Osteoblast (primary cell): ENCODE measurements at regions not wholly inside any gene's neighbourhood (a gene's known extent, or its start where the extent isn't known, plus 50 kb on each side); places are given as distances from the start of the nearest gene placed in this dataset.

Source experiments
- DNase-seq: peaks from one replicate; pipeline ENCODE4 v3.0.0; 2011; ENCODE audit warnings: low spot score, mixed read lengths; ENCODE audit not compliant: insufficient read length; ENCODE audit errors: missing footprints
- H2AFZ ChIP-seq: 2 replicates; pipeline ENCODE4 v1.6.0; 2011; ENCODE audit warnings: mild to moderate bottlenecking, low read length
- H3K27ac ChIP-seq: 2 replicates; pipeline ENCODE4 v1.5.1; 2011; ENCODE audit warnings: mild to moderate bottlenecking, low read depth, low read length, moderate library complexity
- H3K27me3 ChIP-seq: 2 replicates; pipeline ENCODE4 v1.6.0; 2012; ENCODE audit warnings: mild to moderate bottlenecking, control low read depth, inconsistent platforms, low read length, moderate library complexity; ENCODE audit not compliant: insufficient read depth
- H3K36me3 ChIP-seq: 2 replicates; pipeline ENCODE4 v1.5.1; 2011; ENCODE audit warnings: mild to moderate bottlenecking, low read length, control low read depth, moderate library complexity; ENCODE audit not compliant: insufficient read depth
- H3K4me1 ChIP-seq: 2 replicates; pipeline ENCODE4 v1.5.1; 2011; ENCODE audit warnings: mild to moderate bottlenecking, low read length, control low read depth, moderate library complexity; ENCODE audit not compliant: insufficient read depth
- H3K4me2 ChIP-seq: 2 replicates; pipeline ENCODE4 v1.6.0; 2011; ENCODE audit warnings: mild to moderate bottlenecking, low read length; ENCODE audit not compliant: insufficient read depth
- H3K4me3 ChIP-seq: fragments of 200-600 bp; sonication (generic); 3 replicates; pipeline ENCODE4 v1.5.1; 2012; ENCODE audit warnings: mild to moderate bottlenecking, low read length, inconsistent platforms; ENCODE audit not compliant: insufficient read depth
- H3K79me2 ChIP-seq: 2 replicates; pipeline ENCODE4 v1.6.0; 2012; ENCODE audit warnings: mild to moderate bottlenecking, low read length, control low read depth, inconsistent platforms; ENCODE audit not compliant: insufficient read depth
- H3K9me3 ChIP-seq: 2 replicates; pipeline ENCODE4 v1.5.1; 2011; ENCODE audit warnings: low read depth, low read length, control low read depth
- H4K20me1 ChIP-seq: 2 replicates; pipeline ENCODE4 v1.6.0; 2012; ENCODE audit warnings: mild to moderate bottlenecking, low read length, control low read depth; ENCODE audit not compliant: insufficient read depth
- TF ChIP-seq, protein P1 (sequence below): IDR thresholded peaks from 2 replicates; pipeline ENCODE4 v1.5.1; 2011; ENCODE audit warnings: mild to moderate bottlenecking, low read depth, low read length, moderate library complexity; ENCODE audit errors: extremely low read depth

DNA sequence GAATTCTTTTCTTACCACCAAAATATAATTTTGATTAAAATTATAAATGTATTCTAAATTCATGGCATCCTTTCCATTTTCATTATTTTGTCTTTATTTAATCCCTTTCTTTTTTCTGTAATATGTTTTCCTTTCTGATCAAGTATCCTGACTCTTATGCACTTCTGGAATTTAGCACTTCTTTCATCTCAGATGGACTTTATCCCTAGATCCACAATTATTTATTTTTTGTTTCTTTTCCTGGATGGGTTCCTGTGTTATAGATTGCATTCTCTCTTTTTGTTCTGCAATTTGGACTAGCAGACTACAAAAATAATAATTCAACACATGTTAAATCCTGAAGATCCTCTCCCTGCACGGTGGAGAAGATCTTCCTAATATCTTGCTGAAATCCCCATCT lies 76.9 kb upstream of the CDIN1 start:
- H3K79me2 ChIP-seq: no peaks in the 10 kb centered on the region
- peaks cover 8% of the 10 kb centered on the region for H3K4me1 ChIP-seq
- no peaks in the 10 kb centered on the region for H3K27me3 ChIP-seq
- TF ChIP-seq, protein P1, sequence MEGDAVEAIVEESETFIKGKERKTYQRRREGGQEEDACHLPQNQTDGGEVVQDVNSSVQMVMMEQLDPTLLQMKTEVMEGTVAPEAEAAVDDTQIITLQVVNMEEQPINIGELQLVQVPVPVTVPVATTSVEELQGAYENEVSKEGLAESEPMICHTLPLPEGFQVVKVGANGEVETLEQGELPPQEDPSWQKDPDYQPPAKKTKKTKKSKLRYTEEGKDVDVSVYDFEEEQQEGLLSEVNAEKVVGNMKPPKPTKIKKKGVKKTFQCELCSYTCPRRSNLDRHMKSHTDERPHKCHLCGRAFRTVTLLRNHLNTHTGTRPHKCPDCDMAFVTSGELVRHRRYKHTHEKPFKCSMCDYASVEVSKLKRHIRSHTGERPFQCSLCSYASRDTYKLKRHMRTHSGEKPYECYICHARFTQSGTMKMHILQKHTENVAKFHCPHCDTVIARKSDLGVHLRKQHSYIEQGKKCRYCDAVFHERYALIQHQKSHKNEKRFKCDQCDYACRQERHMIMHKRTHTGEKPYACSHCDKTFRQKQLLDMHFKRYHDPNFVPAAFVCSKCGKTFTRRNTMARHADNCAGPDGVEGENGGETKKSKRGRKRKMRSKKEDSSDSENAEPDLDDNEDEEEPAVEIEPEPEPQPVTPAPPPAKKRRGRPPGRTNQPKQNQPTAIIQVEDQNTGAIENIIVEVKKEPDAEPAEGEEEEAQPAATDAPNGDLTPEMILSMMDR: no peak
- H3K4me2 ChIP-seq: no peak overlapping the region
- DNase-seq: no peak
- H3K36me3 ChIP-seq: no peaks in the 10 kb centered on the region
- H4K20me1 ChIP-seq: no peaks in the 10 kb centered on the region
- H3K27ac ChIP-seq: no peak overlapping the region
- H3K9me3 ChIP-seq: no peaks in the 10 kb centered on the region
- peak overlapping the region; percentile 12 for H2AFZ ChIP-seq
- no peak overlapping the region for H3K4me3 ChIP-seq

GRCh38 chr15:36506733-36507356 lies 72.6 kb upstream of the CDIN1 start:
- TF ChIP-seq, protein P1: no peak

GRCh38 chr15:36507458-36507857 lies 72.0 kb upstream of the CDIN1 start:
- TF ChIP-seq, protein P1: no peak
- Histone ChIP-seq H4K20me1 (no peaks in the 10 kb centered on the region), H3K4me1 (no peaks in the 10 kb centered on the region), H3K4me2 (no peak overlapping the region), H3K4me3 (no peak overlapping the region), H3K9me3 (no peaks in the 10 kb centered on the region), H3K27ac (no peak overlapping the region), H3K36me3 (no peaks in the 10 kb centered on the region), H3K27me3 (peaks cover under 1% of the 10 kb centered on the region), H2AFZ (no peak overlapping the region), H3K79me2 (no peaks in the 10 kb centered on the region)
- no peak for DNase-seq

More at GRCh38 chr15:36506733-36507356, 72.6 kb upstream of the CDIN1 start:
- no peak for DNase-seq
- Histone ChIP-seq H3K4me3 (no peak overlapping the region), H3K36me3 (no peaks in the 10 kb centered on the region), H3K79me2 (no peaks in the 10 kb centered on the region), H3K9me3 (no peaks in the 10 kb centered on the region), H3K4me2 (no peak overlapping the region), H4K20me1 (no peaks in the 10 kb centered on the region), H3K27ac (no peak overlapping the region), H2AFZ (no peak overlapping the region), H3K4me1 (no peaks in the 10 kb centered on the region), H3K27me3 (no peaks in the 10 kb centered on the region)

- TF ChIP-seq, protein P1: no peak
- peaks cover 6% of the 10 kb centered on the region for H3K27me3 ChIP-seq
- no peak overlapping the region for H3K4me2 ChIP-seq
- no peak for DNase-seq
- no peaks in the 10 kb centered on the region for H3K4me1 ChIP-seq
- H3K79me2 ChIP-seq: no peaks in the 10 kb centered on the region
- no peak overlapping the region for H3K4me3 ChIP-seq
- H3K9me3 ChIP-seq: no peaks in the 10 kb centered on the region
- H3K36me3 ChIP-seq: no peaks in the 10 kb centered on the region
- H3K27ac ChIP-seq: no peak overlapping the region
- no peak overlapping the region for H2AFZ ChIP-seq
- no peaks in the 10 kb centered on the region for H4K20me1 ChIP-seq
Measured at GRCh38 chr15:36511594-36511993, 67.8 kb upstream of the CDIN1 start.
